IMR-90 (cell line): ENCODE measurements at regions not wholly inside any gene's neighbourhood (a gene's known extent, or its start where the extent isn't known, plus 50 kb on each side); places are given as distances from the start of the nearest gene placed in this dataset.
A peak's percentile ranks its signal among the peaks of the same experiment; 100 is the strongest.

ENCODE experiments used
- ATAC-seq: fragments of 200-7000 bp; cut with Tn5 transposase; 2 replicates; pipeline ENCODE4 v1.9.1; 2020; ENCODE audit warnings: low read depth, mild to moderate bottlenecking, moderate library complexity
- BruUV-seq: library from RNA; stranded (reverse); fragments of 400-500 nt; replicated peaks from 2 replicates; lab custom pipeline; 2021; lab: Mats Ljungman, UMichigan
- CTCF ChIA-PET: fragments of 300-600 bp; formaldehyde crosslinking; extraction: SDS; loops from one replicate; lab custom pipeline; 2021; ENCODE audit warnings: antibody characterized with exemption; lab: Yijun Ruan, JAX
- POLR2A ChIA-PET: fragments of 300-600 bp; sonication (Branson Sonifier 250); formaldehyde crosslinking; loops from one replicate; lab custom pipeline; 2022; ENCODE audit warnings: antibody characterized with exemption; ENCODE audit not compliant: unreplicated experiment; lab: Charles Lee
- DNase-seq: peaks from one replicate; pipeline ENCODE4 v3.0.0; 2013
- H2AFZ ChIP-seq: replicated peaks from 2 replicates; pipeline ENCODE3; 2013; ENCODE audit warnings: low read length, mild to moderate bottlenecking; ENCODE audit not compliant: poor library complexity
- H2AK5ac ChIP-seq: 2 replicates; pipeline ENCODE4 v1.6.1; 2013; ENCODE audit warnings: low read depth, low read length, inconsistent platforms
- H2AK9ac ChIP-seq: replicated peaks from 2 replicates; pipeline ENCODE3; 2013; ENCODE audit warnings: mild to moderate bottlenecking, low read depth, low read length, moderate library complexity; ENCODE audit not compliant: poor library complexity
- H2BK120ac ChIP-seq: 2 replicates; pipeline ENCODE4 v1.6.1; 2013; ENCODE audit warnings: low read depth, low read length, inconsistent platforms
- H2BK15ac ChIP-seq: 3 replicates; pipeline ENCODE4 v1.6.1; 2013; ENCODE audit warnings: low read depth, low read length, inconsistent platforms
- H2BK20ac ChIP-seq: 2 replicates; pipeline ENCODE4 v1.6.1; 2013; ENCODE audit warnings: low read depth, mild to moderate bottlenecking, inconsistent platforms, low read length, moderate library complexity
- H2BK5ac ChIP-seq: 2 replicates; pipeline ENCODE4 v1.6.1; 2013; ENCODE audit warnings: mild to moderate bottlenecking, low read depth, low read length, inconsistent platforms; ENCODE audit not compliant: poor library complexity, severe bottlenecking
- H3K14ac ChIP-seq: replicated peaks from 2 replicates; pipeline ENCODE4 v1.6.1; 2013; ENCODE audit warnings: low read depth, low read length, inconsistent platforms
- H3K18ac ChIP-seq: 2 replicates; pipeline ENCODE4 v1.6.1; 2013; ENCODE audit warnings: low read depth, low read length, control low read depth
- H3K23ac ChIP-seq: 2 replicates; pipeline ENCODE4 v1.6.1; 2013; ENCODE audit warnings: low read depth, low read length, inconsistent platforms
- H3K27ac ChIP-seq: 2 replicates; pipeline ENCODE4 v1.5.1; 2013; ENCODE audit warnings: mild to moderate bottlenecking, control low read depth, low read length; ENCODE audit not compliant: insufficient read depth
- H3K27me3 ChIP-seq: 2 replicates; pipeline ENCODE4 v1.6.1; 2013; ENCODE audit warnings: low read length; ENCODE audit not compliant: control insufficient read depth, insufficient read depth
- H3K36me3 ChIP-seq: 2 replicates; pipeline ENCODE4 v1.6.1; 2013; ENCODE audit warnings: low read length, mixed read lengths; ENCODE audit not compliant: control insufficient read depth, insufficient read depth
- H3K4ac ChIP-seq: 2 replicates; pipeline ENCODE4 v1.6.1; 2013; ENCODE audit warnings: low read depth, low read length, inconsistent platforms
- H3K4me1 ChIP-seq: 2 replicates; pipeline ENCODE4 v1.6.1; 2013; ENCODE audit warnings: low read length, mixed read lengths; ENCODE audit not compliant: control insufficient read depth, insufficient read depth
- H3K4me2 ChIP-seq: 2 replicates; pipeline ENCODE4 v1.6.1; 2013; ENCODE audit warnings: low read depth, mild to moderate bottlenecking, control low read depth, low read length, moderate library complexity
- H3K4me3 ChIP-seq: 2 replicates; pipeline ENCODE4 v1.5.1; 2013; ENCODE audit warnings: low read depth, mild to moderate bottlenecking, control low read depth, low read length, moderate library complexity; ENCODE audit not compliant: insufficient read depth
- H3K56ac ChIP-seq: 2 replicates; pipeline ENCODE4 v1.6.1; 2013; ENCODE audit warnings: low read length, inconsistent platforms; ENCODE audit not compliant: insufficient read depth; ENCODE audit errors: extremely low read depth
- H3K79me1 ChIP-seq, 2 experiments: 2 replicates each; pipeline ENCODE4 v1.6.1; 2013; ENCODE audit warnings: low read length in 2 of 2, inconsistent platforms in 1 of 2, low read depth in 1 of 2
- H3K9ac ChIP-seq: 2 replicates; pipeline ENCODE4 v1.6.1; 2013; ENCODE audit warnings: low read depth, low read length, control low read depth
- H3K9me1 ChIP-seq: 2 replicates; pipeline ENCODE4 v1.6.1; 2013; ENCODE audit warnings: low read length, inconsistent platforms; ENCODE audit not compliant: insufficient read depth
- H3K9me3 ChIP-seq: 2 replicates; pipeline ENCODE4 v1.6.1; 2013; ENCODE audit warnings: low read length; ENCODE audit not compliant: control insufficient read depth, insufficient read depth
- H4K20me1 ChIP-seq: 2 replicates; pipeline ENCODE4 v1.6.1; 2013; ENCODE audit warnings: low read length, inconsistent platforms; ENCODE audit not compliant: insufficient read depth
- H4K5ac ChIP-seq: 2 replicates; pipeline ENCODE4 v1.6.1; 2013; ENCODE audit warnings: mild to moderate bottlenecking, low read depth, low read length, control low read depth
- H4K8ac ChIP-seq, 2 experiments: 2 replicates each; pipeline ENCODE4 v1.6.1; 2013; ENCODE audit warnings: low read depth in 2 of 2, low read length in 2 of 2, control low read depth in 1 of 2, inconsistent platforms in 1 of 2
- H4K91ac ChIP-seq: 2 replicates; pipeline ENCODE4 v1.6.1; 2013; ENCODE audit warnings: low read depth, low read length, inconsistent platforms; ENCODE audit not compliant: insufficient read depth
- CEBPB ChIP-seq: IDR thresholded peaks from 2 replicates; pipeline ENCODE4 v1.6.1; 2012; ENCODE audit warnings: low read depth, low read length, improper control_type of control experiment
- CHD1 ChIP-seq: IDR thresholded peaks from 2 replicates; pipeline ENCODE4 v1.6.1; 2012; ENCODE audit warnings: low read depth, low read length, improper control_type of control experiment
- CTCF ChIP-seq: conservative IDR thresholded peaks from 2 replicates; pipeline ENCODE4 v1.5.1; 2012; ENCODE audit warnings: mild to moderate bottlenecking, low read depth, low read length, improper control_type of control experiment
- ELK1 ChIP-seq: fragments of 150-350 bp; IDR thresholded peaks from 2 replicates; pipeline ENCODE4 v1.6.1; 2016; ENCODE audit warnings: low read depth, mild to moderate bottlenecking, low read length, moderate library complexity, borderline replicate concordance
- MAFK ChIP-seq: IDR thresholded peaks from 2 replicates; pipeline ENCODE4 v1.6.1; 2012; ENCODE audit warnings: low read depth, low read length, improper control_type of control experiment
- MXI1 ChIP-seq: IDR thresholded peaks from 2 replicates; pipeline ENCODE4 v1.6.1; 2012; ENCODE audit warnings: low read depth, mild to moderate bottlenecking, low read length, moderate library complexity, borderline replicate concordance
- RAD21 ChIP-seq: IDR thresholded peaks from 2 replicates; pipeline ENCODE4 v1.6.1; 2012; ENCODE audit warnings: low read length, improper control_type of control experiment
- SMC3 ChIP-seq: fragments of 150-350 bp; IDR thresholded peaks from 2 replicates; pipeline ENCODE4 v1.6.1; 2016; ENCODE audit warnings: low read depth, mild to moderate bottlenecking, antibody characterized with exemption, low read length, moderate library complexity
- USF2 ChIP-seq: fragments of 150-350 bp; IDR thresholded peaks from 2 replicates; pipeline ENCODE4 v1.6.1; 2017; ENCODE audit warnings: mild to moderate bottlenecking, antibody characterized with exemption, low read length, low read depth
- WGBS, 2 experiments: methylation state at CpG; one replicate each; pipeline versions ENCODE4 v1.1.5 to v1.1.7; 2013; ENCODE audit warnings: missing lambda C conversion rate in 2 of 2; ENCODE audit not compliant: insufficient read length in 1 of 2; ENCODE audit errors: extremely low coverage in 2 of 2; 5-methylcytosine and 5-hydroxymethylcytosine counted together
- dilution Hi-C: fragments of 300-500 bp; cut with HindIII; formaldehyde crosslinking; loops from one replicate; pipeline ENCODE4 v1.14.3; 2018; ENCODE audit warnings: low sequenced_read_pairs; ENCODE audit not compliant: unreplicated experiment
- in situ Hi-C: fragments of 300-500 bp; cut with MboI; formaldehyde crosslinking; loops from 3 replicates; pipeline ENCODE4 v1.14.3; 2019; ENCODE audit warnings: low sequenced_read_pairs, inconsistent platforms, mixed read lengths
- intact Hi-C: fragments of 100-400 bp; cut with micrococcal nuclease; formaldehyde crosslinking; loops from 2 replicates; pipeline ENCODE4 v1.10.0; 2022

- Histone ChIP-seq H3K36me3 (no peaks in the 10 kb centered on the region), H3K4me2 (no peak overlapping the region), H3K14ac (no peak overlapping the region), H3K23ac (no peak overlapping the region), H2AK9ac (no peak overlapping the region), H2BK120ac (no peak overlapping the region), H3K4ac (no peak overlapping the region), H3K56ac (no peak overlapping the region), H4K91ac (no peak overlapping the region), H2BK15ac (no peak overlapping the region), H4K5ac (no peak overlapping the region), H3K4me1 (no peaks in the 10 kb centered on the region), H2BK20ac (no peak overlapping the region), H3K18ac (no peak overlapping the region), H3K4me3 (no peak overlapping the region), H2BK5ac (no peak overlapping the region), H4K8ac (no peak overlapping the region), H3K79me1 (no peaks in the 10 kb centered on the region), H2AK5ac (no peak overlapping the region), H3K9me3 (no peaks in the 10 kb centered on the region), H4K20me1 (no peaks in the 10 kb centered on the region), H3K9ac (no peak overlapping the region), H3K27ac (no peak overlapping the region), H2AFZ (no peak overlapping the region), H3K27me3 (no peaks in the 10 kb centered on the region), H3K9me1 (no peaks in the 10 kb centered on the region)
- CTCF ChIA-PET, result no interaction called here
- no CpG with 5 or more reads among the region's 2 CpGs for WGBS, 2 experiments
- intact Hi-C loops, result loop anchor here (2.0 kb wide), 2 partner anchors 956 to 972 kb away; no protein-coding TSS in a partner anchor
- in situ Hi-C loops, result loop anchor here (10.0 kb wide), 1 partner anchor 950 kb away; no protein-coding TSS in a partner anchor
- TF ChIP-seq CEBPB (no peak), USF2 (no peak), RAD21 (peak; percentile 45), SMC3 (peak; percentile 49), ELK1 (no peak), CHD1 (no peak), CTCF (peak; percentile 42), MXI1 (no peak), MAFK (no peak)
- DNase-seq (peak; percentile 35), ATAC-seq (peak; percentile 59; the same call in 1 of the 2 replicates)
- dilution Hi-C loops, result no loop called here
- no TSS peak for BruUV-seq
- POLR2A ChIA-PET, result no interaction called here
Measured at GRCh38 chr14:63134801-63135200, 69.4 kb upstream of the RHOJ start.
